ENCODE measurements at regions not wholly inside any gene's neighbourhood (a gene's known extent, or its start where the extent isn't known, plus 50 kb on each side); places are given as distances from the start of the nearest gene placed in this dataset.
"Not testable (repeated sequence)": the region's sequence is repeated elsewhere in the genome, so short reads cannot be mapped to it uniquely, and the experiment has no call there.

DNA sequence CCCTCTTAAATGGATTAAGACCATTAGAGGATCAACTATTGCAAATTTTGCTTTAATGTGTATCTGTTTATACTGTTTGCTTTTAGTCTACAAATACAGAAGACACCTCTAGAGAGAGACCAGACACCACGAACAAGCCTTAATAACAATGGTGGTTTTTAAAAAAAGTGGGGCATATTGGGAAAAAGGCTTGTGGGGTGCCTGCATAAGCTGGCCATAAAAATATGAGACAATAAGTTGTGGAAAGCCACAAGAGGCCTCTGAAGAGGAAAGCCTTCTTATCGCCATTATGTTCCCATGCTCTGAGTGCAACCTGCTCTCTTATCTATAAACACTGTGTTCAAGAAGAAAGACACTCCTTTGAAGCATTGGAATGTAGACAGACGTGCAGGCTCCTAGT is 52.0 kb upstream of the PRSS16 start:
- ATAC-seq (replicated peaks; ENCODE audit: extremely low read depth, poor library complexity, severe bottlenecking); DNase-seq (ENCODE audit: low spot score in 2 of 2); H3K4me1 Mint-ChIP-seq; H3K27ac Mint-ChIP-seq (ENCODE audit: low read depth); H3K36me3 Mint-ChIP-seq (ENCODE audit: insufficient read depth); H3K4me3 Mint-ChIP-seq; H3K9me3 Mint-ChIP-seq: not testable (repeated sequence)
- peaks cover 19% of the 10 kb centered on the region for H3K27me3 Mint-ChIP-seq
